ENCODE measurements at regions not wholly inside any gene's neighbourhood (a gene's known extent, or its start where the extent isn't known, plus 50 kb on each side); places are given as distances from the start of the nearest gene placed in this dataset.

DNA sequence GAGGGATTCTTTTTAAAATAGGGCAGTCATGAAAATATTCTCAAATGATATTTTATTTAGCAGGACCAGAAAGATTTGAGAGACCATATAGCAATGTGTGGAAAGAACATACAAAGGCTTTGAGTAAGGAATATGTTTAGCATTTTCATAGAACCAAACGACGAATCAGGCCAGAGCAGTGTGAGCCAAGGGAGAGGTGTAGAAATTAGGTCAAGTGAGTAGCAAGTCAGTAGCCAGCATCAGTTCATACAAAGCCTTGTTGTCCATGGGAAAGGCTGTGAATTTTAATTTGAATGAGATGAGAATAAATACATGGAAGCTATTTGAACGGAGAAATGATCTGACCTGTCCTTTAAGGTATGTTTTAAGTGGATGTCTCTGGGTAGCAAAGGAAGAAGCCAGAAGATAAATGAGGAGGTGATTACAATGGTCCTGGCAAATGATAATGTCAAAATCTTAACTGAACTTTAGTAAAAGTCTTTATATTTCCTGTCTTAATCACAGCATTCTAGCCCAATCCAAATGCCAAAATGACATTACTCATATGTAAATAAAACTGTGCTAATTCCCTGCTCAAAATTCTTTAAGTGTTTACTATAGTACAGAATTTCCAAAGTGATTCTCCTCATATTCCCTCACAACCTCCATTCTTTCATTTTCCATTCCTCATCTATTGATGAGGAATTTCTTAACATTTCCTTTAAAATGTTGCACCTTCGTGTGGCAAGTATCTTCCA, 155.7 kb upstream of the SLIT2 start:
- no peaks in the 10 kb centered on the region for H3K36me3 ChIP-seq
- H3K4me1 ChIP-seq (ENCODE audit: insufficient read depth): no peaks in the 10 kb centered on the region
- H3K27ac ChIP-seq: no peak overlapping the region
- TF ChIP-seq, protein P1, sequence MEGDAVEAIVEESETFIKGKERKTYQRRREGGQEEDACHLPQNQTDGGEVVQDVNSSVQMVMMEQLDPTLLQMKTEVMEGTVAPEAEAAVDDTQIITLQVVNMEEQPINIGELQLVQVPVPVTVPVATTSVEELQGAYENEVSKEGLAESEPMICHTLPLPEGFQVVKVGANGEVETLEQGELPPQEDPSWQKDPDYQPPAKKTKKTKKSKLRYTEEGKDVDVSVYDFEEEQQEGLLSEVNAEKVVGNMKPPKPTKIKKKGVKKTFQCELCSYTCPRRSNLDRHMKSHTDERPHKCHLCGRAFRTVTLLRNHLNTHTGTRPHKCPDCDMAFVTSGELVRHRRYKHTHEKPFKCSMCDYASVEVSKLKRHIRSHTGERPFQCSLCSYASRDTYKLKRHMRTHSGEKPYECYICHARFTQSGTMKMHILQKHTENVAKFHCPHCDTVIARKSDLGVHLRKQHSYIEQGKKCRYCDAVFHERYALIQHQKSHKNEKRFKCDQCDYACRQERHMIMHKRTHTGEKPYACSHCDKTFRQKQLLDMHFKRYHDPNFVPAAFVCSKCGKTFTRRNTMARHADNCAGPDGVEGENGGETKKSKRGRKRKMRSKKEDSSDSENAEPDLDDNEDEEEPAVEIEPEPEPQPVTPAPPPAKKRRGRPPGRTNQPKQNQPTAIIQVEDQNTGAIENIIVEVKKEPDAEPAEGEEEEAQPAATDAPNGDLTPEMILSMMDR (IDR thresholded peaks at IDR 0.05): no peak
- no peak for TF ChIP-seq POLR2A (IDR thresholded peaks at IDR 0.05)
- no peak for TF ChIP-seq EP300 (IDR thresholded peaks at IDR 0.05)
- no peak for DNase-seq
- 70 to 78% (median 77%) methylated on average over 4 of the region's 4 CpGs for whole genome bisulfite sequencing, 3 donors
- H3K4me3 ChIP-seq: no peak overlapping the region
- H3K27me3 ChIP-seq: no peaks in the 10 kb centered on the region
- intact Hi-C loops (cut with DNase I): no loop called here
- H3K9me3 ChIP-seq: no peaks in the 10 kb centered on the region

DNA sequence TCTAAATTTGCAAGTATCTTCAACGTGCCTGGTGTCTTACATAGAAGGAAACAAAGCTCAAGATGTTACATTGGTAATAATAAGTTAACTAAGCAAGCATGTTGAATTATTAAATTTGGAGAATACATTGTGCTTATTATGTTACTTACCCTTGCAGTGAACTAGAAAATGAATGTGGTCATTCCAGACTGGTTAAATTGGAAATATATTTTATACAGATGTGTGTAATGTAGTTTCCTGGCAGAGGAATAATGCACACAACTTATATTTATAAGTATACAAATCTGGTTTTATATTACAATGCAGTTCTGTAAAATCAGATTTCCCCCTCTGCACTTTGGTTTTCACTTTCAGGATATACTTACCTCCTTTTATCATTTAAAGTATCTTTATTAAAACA, 159.9 kb upstream of the SLIT2 start:
- Histone ChIP-seq H3K36me3 (no peaks in the 10 kb centered on the region), H3K4me3 (no peak overlapping the region), H3K27ac (no peak overlapping the region), H3K4me1 (ENCODE audit: insufficient read depth) (no peaks in the 10 kb centered on the region), H3K9me3 (no peaks in the 10 kb centered on the region), H3K27me3 (no peaks in the 10 kb centered on the region)
- DNase-seq: no peak
- WGBS, 3 donors: 10 to 37% (median 14%) methylated on average over 1 of the region's 1 CpG
- TF ChIP-seq, protein P1 (IDR thresholded peaks at IDR 0.05): no peak
- TF ChIP-seq EP300 (IDR thresholded peaks at IDR 0.05) (no peak), POLR2A (IDR thresholded peaks at IDR 0.05) (no peak)
- intact Hi-C loops (cut with DNase I): no loop called here

DNA sequence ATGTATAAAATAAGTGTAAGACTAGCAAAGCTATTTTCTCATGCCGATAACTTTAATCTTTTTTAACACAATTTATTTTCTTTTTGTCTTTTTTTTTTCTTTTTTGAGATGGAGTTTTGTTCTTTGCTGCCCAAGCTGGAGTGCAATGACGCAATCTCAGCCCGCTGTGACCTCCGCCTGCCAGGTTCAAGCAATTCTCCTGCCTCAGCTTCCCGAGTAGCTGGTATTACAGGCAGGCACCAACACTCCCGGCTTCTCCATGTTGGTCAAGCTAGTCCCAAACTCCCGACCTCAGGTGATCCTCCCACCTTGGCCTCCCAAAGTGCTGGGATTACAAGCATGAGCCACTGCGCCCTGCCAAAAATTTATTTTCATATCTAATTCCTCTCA, 164.2 kb upstream of the SLIT2 start:
- 82 to 88% (median 87%) methylated on average over 8 of the region's 8 CpGs for WGBS, 3 donors
- intact Hi-C loops (cut with DNase I): no loop called here
- Histone ChIP-seq H3K9me3 (no peaks in the 10 kb centered on the region), H3K4me3 (no peak overlapping the region), H3K4me1 (ENCODE audit: insufficient read depth) (no peaks in the 10 kb centered on the region), H3K27me3 (no peaks in the 10 kb centered on the region), H3K27ac (no peak overlapping the region), H3K36me3 (no peaks in the 10 kb centered on the region)
- TF ChIP-seq, protein P1 (IDR thresholded peaks at IDR 0.05): no peak
- TF ChIP-seq EP300 (IDR thresholded peaks at IDR 0.05): no peak
- TF ChIP-seq POLR2A (IDR thresholded peaks at IDR 0.05): no peak
- no peak for DNase-seq

DNA sequence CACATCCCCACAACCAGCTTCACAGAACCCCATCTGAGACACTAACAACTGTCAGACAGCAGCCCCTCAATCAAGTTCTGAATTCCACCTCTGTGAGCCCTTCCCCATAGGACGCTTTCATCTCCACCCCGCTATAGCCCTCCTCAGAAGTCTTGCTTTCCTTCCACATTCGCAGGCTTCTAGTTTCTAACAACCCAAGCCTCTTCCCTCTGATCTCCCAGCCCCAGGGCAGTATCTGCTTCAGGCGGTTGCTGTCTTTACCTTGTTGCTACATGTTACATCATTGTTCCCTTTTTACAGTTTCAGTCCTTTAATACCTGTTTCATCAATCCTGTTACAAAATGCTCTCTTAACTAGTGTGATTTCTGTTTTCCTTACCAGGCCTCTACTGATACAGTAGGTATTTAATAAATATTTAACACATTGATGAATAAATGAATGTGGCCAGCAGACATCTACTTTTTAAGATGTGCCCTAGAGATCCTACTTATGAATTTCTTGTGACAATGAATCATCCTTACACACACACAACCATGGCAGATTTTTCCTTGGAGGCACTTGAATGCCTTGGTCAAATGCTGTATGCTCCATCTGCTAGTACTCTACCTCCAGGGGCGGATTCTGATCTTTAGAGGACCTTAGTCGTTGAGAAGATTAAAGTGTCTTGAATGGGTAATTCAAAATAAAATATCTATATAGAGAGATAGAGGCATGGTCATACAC, 164.7 kb upstream of the SLIT2 start:
- Histone ChIP-seq H3K27me3 (no peaks in the 10 kb centered on the region), H3K36me3 (no peaks in the 10 kb centered on the region), H3K27ac (no peak overlapping the region), H3K4me3 (no peak overlapping the region), H3K9me3 (no peaks in the 10 kb centered on the region), H3K4me1 (ENCODE audit: insufficient read depth) (no peaks in the 10 kb centered on the region)
- DNase-seq: no peak
- TF ChIP-seq, protein P1 (IDR thresholded peaks at IDR 0.05): no peak
- TF ChIP-seq POLR2A (IDR thresholded peaks at IDR 0.05) (no peak), EP300 (IDR thresholded peaks at IDR 0.05) (no peak)
- WGBS, 3 donors: 89 to 91% (median 91%) methylated on average over 6 of the region's 6 CpGs
- intact Hi-C loops (cut with DNase I): no loop called here
